Frontal cortex (tissue), 3 donors: ENCODE measurements at regions not wholly inside any gene's neighbourhood (a gene's known extent, or its start where the extent isn't known, plus 50 kb on each side); places are given as distances from the start of the nearest gene placed in this dataset.
"Not testable (repeated sequence)": the region's sequence is repeated elsewhere in the genome, so short reads cannot be mapped to it uniquely, and the experiment has no call there.

Experiments used
- DNase-seq, 2 donors: peaks; one replicate each; pipeline ENCODE4 v3.0.0; 2012; ENCODE audit warnings: low spot score in 2 of 2
- FAIRE-seq: peaks from 2 replicates; lab custom pipeline; 2012; peaks lifted over from hg19 to GRCh38; lab: Jason Lieb, UNC
- donor health status: control.
- donor health status: control.
- donor health status: control.

DNA sequence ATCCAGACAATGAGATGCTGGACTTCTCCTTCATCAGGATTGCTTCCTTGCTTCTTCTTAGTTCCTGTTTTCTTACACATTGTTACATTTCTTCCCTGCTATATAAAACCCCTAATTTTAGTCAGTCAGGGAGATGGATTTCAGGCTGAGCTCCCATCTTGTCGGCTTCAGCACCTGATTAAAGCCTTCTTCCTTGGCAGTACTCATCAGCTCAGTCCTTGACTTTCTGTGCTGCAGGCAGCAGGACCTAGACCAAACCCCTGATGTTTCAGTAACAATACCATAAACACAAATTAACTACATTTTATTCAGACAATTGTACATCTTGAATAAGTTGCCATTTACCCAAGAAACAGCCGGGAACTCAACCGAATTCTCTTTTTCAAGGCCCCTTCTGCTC, 156.4 kb upstream of the RREB1 start:
- DNase-seq (no peak), FAIRE-seq (no peak)

DNA sequence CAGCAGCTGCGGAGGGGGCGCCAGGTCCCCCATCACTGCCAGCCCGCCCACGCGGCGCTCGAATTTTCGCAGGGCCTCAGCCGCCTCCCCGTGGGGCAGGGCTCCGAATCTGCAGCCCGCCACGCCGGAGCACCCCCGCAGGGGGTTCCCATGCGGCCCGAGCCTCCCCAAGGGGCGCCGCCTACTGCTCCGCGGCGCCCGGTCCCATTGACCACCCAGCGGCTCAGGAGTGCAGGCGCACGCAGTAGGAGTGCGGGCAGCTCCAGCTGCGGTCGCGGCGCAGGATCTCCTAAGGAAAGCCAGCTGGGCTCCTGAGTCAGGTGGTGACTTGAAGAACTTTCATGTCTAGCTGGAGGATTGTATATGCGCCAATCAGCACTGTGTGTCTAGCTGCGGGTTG, 155.3 kb upstream of the RREB1 start:
- no peak for DNase-seq
- no peak for FAIRE-seq

DNA sequence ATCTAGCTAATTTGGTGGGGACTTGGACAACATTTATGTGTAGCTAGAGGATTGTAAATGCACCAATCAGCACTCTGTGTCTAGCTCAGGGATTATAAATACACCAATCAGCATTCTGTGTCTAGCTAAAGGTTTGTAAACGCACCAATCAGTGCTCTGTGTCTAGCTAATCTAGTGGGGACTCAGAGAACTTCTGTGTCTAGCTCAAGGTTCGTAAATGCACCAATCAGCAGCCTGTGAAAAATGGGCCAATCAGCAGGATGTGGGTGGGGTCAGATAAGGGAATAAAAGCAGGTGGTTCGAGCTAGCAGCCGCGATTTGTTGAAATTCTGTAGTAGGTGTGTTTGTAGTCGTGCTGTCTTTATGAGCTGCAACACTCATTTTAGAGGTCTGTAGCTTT, 154.8 kb upstream of the RREB1 start:
- FAIRE-seq, DNase-seq: not testable (repeated sequence)

DNA sequence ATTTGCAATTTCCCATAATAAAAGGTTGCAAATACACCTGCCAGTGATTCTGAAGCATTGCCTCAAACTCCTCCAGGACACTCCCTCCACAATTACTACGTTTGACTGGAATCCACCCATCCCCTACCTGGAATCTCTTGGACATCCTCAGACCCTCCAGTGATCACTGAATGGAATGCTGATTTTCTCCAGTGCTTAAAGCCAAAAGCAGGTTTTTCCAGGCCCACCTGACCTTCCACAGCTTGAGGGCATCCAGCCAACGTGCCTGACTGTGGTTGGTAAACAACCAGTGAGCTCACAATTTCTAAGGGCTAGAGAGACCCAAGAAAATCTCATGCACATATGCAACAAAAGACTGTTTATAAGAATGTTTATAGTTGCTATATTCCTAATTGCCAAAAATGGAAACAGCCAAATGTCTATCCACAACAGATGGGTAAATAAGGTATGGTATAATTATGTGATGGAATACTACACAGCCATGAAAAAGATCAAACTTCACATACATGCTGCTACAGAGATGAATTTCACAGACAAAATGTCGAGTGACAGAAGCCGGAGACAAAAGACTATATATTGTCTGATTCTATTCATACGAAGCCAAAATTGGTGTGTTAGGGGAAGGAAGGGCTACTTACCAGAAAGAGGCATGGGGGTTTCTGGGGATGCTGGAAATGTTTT, 147.1 kb upstream of the RREB1 start:
- no peak for FAIRE-seq
- no peak for DNase-seq

DNA sequence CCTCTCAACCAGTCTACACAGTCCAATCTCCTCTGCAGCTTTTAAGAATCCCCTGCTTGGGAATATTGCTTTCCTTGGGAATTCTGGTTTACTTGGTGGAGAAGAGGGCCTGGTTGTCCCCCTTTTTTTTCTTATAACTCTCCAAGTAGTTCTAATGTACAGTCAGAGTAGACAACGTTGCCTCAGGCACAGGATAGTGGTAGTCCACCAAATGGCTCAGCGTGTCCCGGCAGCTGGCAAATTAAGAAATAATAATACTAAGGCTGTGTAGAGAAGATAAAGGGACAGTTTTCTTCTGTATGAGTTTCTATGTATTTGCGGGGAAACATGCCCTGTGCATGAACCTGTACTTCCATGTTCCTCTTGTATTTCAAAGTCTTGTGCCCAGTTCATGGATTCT, 145.7 kb upstream of the RREB1 start:
- FAIRE-seq (no peak), DNase-seq (no peak)

DNA sequence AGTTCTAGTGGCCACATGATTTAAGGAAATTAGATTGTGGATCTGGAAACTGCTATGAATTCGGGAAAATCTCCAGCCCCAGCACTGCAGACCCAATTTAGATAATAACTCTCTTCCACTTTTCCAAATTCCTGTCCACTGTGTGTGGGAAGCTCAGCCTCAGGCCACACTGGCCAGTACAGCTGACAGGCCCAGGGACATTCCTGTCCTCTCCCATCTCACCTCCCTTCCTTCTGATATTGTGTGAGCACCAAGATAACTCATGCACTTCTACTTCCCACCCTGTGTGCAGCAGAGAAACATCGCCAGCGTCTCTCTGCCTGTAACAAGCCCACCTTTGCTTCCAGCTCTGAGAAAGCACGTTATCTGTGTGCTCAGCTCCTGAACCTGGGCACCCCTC, 145.1 kb upstream of the RREB1 start:
- DNase-seq, result no peak
- FAIRE-seq, result no peak

DNA sequence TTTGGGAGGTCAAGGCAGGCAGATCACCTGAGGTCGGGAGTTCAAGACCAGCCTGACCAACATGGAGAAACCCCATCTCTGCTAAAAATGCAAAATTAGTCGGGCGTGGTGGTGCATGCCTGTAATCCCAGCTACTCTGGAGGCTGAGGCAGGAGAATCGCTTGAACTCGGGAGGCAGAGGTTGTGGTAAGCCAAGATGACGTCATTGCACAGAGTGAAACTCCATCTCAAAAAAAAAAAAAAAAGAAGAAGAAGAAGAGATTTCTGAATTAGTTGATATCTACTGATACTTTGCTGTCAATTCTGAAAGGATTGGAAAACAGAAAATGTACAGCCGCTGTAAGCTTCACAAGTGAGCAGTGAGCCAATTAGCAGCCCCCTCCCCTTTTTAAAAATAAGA, 144.4 kb upstream of the RREB1 start:
- DNase-seq, FAIRE-seq: not testable (repeated sequence)

DNA sequence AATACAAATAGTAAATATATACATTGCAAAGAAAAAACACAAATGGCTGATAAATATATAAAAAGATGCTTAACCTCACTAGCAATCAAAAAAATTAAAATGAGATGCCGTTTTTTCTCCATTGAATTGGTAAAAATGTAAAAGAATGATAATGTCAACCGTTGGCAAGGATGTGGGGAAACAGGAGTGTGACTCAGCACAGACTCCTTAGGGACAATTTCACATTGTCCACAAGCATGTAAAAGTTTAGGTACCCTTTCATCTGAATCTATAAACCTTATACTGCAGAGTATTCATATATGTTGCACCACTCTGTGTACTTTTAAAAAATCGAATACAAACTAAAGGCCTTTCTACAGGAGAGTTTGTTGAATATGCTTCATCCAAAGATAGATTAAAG, 143.1 kb upstream of the RREB1 start:
- no peak for FAIRE-seq
- no peak for DNase-seq

DNA sequence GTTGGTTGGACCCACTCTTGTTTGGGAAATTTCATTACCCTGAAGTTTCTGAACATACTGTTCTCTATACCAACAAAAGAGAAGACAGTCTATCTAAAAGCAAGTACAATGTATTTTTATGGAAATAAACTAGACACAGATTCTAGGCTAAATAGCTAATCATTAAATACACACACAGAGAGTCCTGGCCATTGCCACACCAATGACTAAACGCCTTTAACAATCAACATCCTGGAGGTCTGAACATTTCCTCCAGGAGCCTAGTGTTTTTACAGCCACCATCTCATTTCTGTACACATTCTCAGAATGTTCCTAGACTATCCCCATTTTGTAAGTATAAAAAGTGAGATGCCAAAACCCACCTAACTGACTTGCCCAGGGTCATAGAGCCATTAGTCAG, 141.6 kb upstream of the RREB1 start:
- DNase-seq (no peak), FAIRE-seq (no peak)

DNA sequence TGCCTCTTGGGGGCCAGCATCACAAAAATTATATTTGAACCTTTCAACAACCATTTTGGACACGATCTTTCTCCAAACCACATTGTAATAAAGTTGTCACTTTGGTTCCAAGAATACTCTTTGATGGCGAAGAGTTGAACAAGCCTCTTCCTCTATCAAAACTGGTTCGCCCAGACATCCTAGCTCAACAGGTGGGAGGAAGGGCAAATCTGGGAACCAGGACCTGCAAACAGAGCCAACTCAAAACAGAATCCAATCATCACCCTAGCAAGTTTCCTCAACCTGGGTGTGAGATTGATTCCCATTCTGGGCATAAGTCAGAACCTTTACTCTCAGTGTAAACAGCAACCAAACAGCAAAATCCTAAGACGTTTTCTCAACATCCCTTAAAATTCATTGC, 141.2 kb upstream of the RREB1 start:
- FAIRE-seq (no peak), DNase-seq (no peak)

DNA sequence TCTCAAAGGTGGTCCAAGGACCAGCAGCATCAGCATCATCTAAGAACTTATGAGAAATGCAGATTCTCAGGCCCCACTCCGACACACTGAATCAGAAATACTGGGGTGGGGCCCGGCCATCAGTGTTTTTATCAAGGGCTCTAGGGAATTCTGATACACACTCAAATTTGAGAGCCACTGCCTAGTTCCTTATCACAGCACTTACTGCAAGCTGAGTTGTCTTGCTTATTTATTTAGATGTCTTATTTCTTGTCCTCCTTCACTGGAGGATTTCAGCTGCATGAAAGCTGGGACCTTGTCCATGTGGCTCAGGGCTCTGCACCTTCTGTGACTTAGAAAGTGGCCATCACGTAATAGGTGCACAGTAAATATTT, 139.4 kb upstream of the RREB1 start:
- FAIRE-seq, result no peak
- DNase-seq, result no peak

DNA sequence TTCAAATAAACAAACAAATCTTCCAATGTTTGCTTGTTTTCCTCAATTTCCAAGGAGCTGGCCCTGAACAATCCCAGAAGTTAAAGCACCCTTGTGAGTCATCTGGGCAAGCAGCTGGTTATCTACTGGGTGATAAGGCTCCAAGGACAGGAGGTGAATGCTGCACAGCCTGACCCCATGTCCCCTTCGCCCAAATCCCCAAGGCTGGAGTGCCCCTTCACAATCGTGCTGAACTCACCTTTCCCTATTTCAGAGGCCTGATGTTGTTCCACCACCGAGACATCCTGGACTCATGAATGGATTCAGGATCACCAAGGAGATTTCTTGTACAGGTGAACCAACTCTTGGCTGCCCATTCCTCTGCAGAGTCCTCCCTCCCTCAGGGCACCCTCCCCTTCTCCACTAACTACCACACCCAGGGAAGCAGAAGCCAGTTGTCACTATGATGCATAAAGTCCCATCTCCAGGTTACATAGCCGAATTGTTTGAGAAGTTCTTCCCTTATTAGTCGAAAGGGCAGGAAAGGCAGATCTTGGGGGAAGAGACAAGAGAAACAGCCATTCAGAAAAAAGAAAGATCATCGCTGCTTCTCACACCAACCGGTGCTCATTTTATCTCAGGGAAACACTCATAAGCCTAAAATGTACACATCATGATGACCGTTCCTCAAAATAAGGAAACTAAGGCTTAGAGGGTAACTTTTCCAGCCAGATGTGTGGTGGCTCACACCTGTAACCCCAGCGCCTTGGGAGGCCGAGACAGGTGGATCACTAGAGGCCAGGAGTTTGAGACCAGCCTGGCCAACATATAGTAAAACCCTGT, 138.8 kb upstream of the RREB1 start:
- FAIRE-seq (no peak), DNase-seq (no peak)

DNA sequence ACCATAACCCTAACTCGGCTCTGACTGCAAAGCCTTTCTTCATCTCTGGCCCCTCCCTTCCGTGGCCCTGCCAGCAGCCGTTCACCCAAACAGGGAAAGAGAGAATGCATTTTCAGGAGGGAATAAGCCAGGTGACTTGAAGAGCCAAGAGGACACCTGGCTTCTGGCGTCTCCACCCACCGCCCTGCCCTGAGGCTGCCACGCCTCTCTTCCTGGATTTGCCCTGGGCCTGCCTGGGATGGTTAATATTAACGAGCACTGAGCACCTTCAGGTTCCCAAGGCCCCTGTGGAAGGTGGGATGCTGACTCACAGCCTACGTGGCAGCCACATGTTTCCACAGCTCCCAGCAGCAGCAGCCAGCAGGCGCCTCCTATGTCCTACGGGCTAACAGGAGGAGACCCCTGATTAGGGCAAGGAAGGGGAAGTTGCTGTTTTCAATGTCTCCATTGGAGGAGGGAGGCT, 138.0 kb upstream of the RREB1 start:
- no peak for FAIRE-seq
- no peak for DNase-seq

DNA sequence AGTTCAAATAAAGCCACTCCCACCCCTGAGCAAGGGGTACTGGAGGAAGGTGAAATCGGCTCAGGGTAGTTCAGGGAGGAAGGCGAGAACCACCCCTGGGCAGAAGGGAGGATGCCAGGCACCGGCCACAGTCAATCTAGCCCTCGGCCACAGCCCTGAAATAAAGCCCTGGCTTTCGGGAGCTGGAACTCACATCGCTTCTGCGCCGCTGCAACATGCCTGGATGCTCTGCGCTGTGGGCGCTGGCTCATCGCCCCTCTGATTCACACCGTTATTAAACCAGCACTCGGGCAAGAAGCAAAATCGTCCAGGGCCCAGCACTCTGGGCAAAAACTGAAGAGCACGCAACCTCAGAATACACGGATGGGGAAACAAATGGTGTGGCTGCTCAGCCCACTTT, 136.9 kb upstream of the RREB1 start:
- FAIRE-seq (no peak), DNase-seq (no peak)

DNA sequence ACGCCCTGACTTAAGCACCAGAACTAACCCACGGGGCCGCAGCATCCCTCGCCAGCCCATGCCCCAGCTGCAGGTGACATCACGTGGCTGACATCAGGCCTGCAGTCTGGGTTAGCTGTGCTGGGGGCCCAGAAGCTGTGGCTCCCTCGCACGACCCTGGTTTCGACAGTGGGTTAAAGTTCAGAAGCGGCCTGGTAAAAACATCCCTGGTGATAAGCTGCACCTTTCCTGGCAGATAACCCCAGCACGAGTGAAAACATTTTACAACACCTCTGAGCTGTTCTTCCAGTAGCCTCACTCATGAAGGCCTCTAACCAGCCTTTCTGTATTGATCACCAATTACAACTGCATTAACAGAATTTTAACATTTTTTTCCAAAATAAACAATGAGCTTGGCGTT, 136.4 kb upstream of the RREB1 start:
- FAIRE-seq, result no peak
- DNase-seq, result no peak

DNA sequence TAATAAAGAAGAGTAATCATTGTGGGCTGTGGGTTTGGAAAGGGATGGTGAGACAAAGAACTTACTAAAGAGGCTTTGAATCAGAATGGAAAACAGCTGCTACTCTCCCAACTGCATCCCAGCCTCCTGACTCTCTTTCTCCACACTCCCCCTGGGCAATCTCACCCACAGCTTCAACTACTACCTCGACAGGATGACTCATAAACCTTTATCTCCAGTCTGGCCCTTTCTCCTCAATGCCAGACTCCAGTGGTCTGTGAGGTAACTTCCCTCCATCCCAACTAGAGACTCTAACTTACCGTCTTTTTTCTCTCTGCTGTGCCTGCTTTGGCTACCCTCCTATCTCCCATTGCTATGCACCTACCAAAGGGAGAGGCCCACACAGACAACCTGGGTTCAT, 135.3 kb upstream of the RREB1 start:
- FAIRE-seq, result no peak

DNA sequence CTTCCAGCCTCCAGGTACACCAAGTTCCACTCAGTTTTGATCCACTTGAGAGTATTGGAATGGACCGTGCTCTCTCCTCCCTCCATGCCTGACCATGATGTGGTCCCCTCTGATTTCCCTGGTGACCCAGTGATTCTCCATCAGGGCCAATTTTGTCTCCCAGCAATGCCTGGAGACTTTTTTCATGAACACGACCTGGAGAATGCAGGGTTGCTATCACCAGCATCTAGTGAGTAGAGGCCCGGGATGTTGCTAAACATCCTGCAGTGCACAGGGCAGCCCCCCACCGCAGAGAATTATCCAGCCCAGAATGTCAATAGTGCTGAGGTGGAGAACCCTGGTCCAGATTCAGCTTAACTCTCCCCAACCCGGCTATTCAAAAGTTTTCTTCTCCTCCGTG, 134.0 kb upstream of the RREB1 start:
- FAIRE-seq (no peak), DNase-seq (no peak)

More for the DNA sequence above, 135.3 kb upstream of the RREB1 start:
- no peak for DNase-seq

DNA sequence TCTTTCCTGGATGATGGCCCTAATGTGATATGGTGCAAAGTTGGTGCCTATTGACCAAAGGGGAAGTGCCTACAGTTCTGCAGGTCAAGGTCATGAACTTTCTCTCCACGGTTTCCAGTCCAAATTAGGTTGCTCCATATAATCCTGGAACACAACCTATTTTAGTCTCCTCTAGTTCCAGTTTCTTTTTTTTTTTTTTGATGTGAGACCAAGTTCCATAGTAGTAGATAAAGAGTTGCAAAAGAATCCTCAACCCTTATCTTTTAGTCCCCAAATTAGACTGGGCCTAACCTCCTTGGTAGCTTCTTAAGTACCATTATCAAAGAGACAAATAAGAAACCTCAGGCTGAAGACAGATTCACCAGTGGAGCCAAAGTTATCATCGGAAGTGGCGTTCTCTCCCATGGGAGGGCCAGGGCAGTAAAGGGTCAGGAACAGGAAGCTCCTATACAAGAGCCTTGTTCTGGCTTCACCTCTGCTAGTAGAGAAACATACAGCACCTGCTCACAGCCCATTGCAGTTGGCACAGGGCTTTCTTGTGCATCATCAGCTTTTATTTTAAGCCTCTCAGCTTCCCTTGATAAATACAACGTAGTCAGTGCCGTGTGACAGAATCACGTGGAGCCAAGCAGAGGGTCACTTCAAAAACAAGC, 132.2 kb upstream of the RREB1 start:
- DNase-seq, result no peak
- FAIRE-seq, result no peak

DNA sequence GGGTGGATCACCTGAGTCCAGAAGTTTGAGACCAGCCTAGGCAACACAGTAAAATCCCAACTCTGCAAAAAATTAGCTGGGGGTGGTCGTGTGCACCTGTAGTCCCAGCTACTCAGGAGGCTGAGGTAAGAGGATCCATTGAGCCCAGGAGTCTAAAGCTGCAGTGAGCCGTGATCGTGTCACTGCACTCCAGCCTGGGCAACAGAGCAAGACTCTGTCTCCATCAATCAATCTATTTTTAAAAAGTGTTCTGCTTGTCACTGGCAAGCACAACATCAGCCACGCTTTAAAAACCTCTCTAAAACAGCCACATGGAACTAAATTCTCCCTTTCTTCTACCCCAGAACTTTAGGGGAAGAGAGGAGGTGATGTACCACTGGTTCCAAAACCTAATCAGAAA, 131.6 kb upstream of the RREB1 start:
- DNase-seq, result no peak
- no peak for FAIRE-seq

DNA sequence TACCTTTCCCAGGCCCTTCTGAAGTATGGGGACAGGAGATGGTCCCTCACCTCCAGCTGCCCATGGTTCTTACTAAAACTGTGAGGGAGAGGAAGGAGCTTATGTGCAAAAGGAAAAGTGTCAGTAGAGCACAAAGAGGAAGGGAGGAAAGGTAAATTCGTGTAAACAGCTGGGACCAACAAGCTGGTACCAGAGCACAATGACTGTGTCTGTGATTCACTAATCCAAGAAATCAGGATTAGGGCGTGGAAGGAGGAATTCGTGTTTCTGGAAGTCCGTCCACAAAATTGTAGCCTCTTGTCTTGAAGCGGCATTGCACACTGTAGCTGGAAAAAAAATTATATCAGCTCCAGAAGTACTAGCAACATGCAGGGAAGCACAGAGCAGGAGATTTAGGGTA, 129.0 kb upstream of the RREB1 start:
- DNase-seq (no peak), FAIRE-seq (no peak)

DNA sequence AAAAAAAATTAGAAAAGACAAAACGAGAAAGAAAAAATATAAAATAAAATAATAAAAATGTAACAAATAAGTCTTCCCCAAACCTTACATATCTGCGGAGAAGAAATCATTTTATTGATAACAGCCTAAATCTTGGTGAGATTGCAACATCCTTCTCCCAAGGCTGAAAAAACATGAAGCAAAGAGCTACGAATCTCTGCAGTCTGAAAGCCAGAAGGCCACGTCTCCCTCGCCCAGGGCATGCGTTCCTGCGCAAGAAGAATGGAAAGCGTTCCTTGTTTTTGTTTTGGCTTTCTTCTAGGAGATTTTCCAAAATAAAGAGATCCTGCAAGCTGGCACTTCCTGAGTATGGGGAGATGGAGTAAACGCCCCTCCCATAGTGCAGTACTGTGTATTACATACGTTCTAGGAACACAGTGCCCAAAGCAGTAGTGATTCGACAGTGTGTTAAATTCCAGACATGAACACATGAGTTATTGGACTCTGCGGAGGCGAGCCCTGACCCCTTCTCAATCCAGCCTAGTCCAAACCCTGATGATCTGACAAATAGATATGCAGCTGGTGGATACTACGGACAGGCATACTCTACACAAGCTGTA, 126.7 kb upstream of the RREB1 start:
- DNase-seq (no peak), FAIRE-seq (no peak)
